ENCODE measurements at regions not wholly inside any gene's neighbourhood (a gene's known extent, or its start where the extent isn't known, plus 50 kb on each side); places are given as distances from the start of the nearest gene placed in this dataset.

- Histone ChIP-seq H3K4me1 (ENCODE audit: low read depth, poor library complexity, severe bottlenecking) (no peaks in the 10 kb centered on the region), H3K4me2 (no peak overlapping the region), H3K36me3 (ENCODE audit: insufficient read depth) (no peaks in the 10 kb centered on the region), H3K27me3 (ENCODE audit: insufficient read depth, low read depth) (no peaks in the 10 kb centered on the region), H4K20me1 (ENCODE audit: insufficient read depth) (no peaks in the 10 kb centered on the region), H3K79me2 (ENCODE audit: insufficient read depth, low read depth) (no peaks in the 10 kb centered on the region), H3K9ac (no peak overlapping the region), H2AFZ (ENCODE audit: low read depth) (no peak overlapping the region), H3K4me3 (IDR thresholded peaks at IDR 0.05; ENCODE audit: insufficient read depth, low read depth, low read length) (no peak overlapping the region), H3K27ac (no peak overlapping the region)
- no peak for TF ChIP-seq CTCF (conservative IDR thresholded peaks at IDR 0.05; ENCODE audit: low read depth, low read length)
Measured at GRCh38 chr7:12995912-12996469, 308.6 kb downstream of the ARL4A start.

DNA sequence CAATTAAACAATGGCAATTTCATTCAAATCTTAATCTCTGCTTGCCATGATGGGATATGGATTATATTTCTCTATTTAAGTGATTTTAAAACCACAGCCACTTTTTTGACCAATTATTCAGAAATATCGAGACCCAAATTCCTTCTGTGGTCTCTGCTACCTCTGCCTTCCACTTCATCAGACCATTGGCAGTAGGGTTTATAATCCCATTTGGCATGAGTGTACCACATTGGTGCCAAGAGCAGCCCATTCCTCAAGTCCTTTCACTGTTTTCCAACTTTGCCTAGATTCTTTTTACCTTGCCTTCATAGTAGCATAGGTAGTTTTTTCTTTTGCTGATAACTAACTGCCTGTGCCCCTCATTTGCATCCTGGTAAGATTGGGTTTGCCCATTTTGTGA lies 319.9 kb downstream of the ARL4A start:
- Histone ChIP-seq H3K27ac (no peak overlapping the region), H3K4me3 (IDR thresholded peaks at IDR 0.05; ENCODE audit: insufficient read depth, low read depth, low read length) (no peak overlapping the region), H3K4me1 (ENCODE audit: low read depth, poor library complexity, severe bottlenecking) (no peaks in the 10 kb centered on the region), H3K36me3 (ENCODE audit: insufficient read depth) (no peaks in the 10 kb centered on the region), H3K79me2 (ENCODE audit: insufficient read depth, low read depth) (no peaks in the 10 kb centered on the region), H4K20me1 (ENCODE audit: insufficient read depth) (no peaks in the 10 kb centered on the region), H3K27me3 (ENCODE audit: insufficient read depth, low read depth) (no peaks in the 10 kb centered on the region), H3K9ac (no peak overlapping the region), H3K4me2 (no peak overlapping the region), H2AFZ (ENCODE audit: low read depth) (no peak overlapping the region)
- no peak for TF ChIP-seq CTCF (conservative IDR thresholded peaks at IDR 0.05; ENCODE audit: low read depth, low read length)

DNA sequence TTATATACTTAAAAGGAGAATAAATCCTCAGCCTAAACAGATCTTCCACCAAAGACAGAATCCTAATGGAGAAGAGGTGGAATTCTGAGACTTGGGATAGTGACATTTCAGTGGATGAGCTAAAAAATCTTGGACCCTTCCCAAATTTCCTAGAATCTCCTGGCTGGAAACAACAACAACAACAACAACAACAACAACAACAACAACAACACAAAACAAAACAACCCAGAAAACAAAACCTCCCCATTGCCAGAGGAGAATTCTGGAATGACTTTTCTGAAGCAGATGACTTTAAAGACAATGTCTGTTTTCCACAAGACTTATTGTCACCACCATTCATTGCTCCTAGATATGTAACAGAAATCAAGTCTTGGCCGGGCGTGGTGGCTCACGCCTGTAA lies 322.1 kb downstream of the ARL4A start:
- Histone ChIP-seq H3K27ac (no peak overlapping the region), H3K4me1 (ENCODE audit: low read depth, poor library complexity, severe bottlenecking) (no peaks in the 10 kb centered on the region)
- TF ChIP-seq CTCF (conservative IDR thresholded peaks at IDR 0.05; ENCODE audit: low read depth, low read length): no peak

DNA sequence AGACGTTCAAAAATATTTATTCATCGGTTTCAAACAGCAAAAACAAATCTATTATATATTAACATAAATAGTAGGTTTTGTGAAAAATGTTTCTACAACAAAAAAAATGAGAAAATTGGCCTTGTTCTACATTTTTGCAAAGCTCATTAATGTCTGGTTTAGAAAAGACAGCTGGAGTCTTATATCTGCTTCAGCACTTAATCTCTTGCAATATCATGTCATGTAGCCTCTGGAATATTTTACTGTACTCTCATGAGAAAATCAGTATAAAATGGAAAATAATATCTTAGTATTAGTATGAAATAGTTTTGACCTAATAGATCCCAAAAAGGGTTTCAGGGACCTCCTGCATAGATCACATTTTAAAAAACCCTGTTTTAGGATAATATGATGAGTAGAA lies 326.6 kb downstream of the ARL4A start:
- Histone ChIP-seq H3K36me3 (ENCODE audit: insufficient read depth) (no peaks in the 10 kb centered on the region), H3K79me2 (ENCODE audit: insufficient read depth, low read depth) (no peaks in the 10 kb centered on the region), H4K20me1 (ENCODE audit: insufficient read depth) (no peaks in the 10 kb centered on the region), H3K27me3 (ENCODE audit: insufficient read depth, low read depth) (no peaks in the 10 kb centered on the region), H3K9ac (no peak overlapping the region), H2AFZ (ENCODE audit: low read depth) (no peak overlapping the region), H3K4me2 (no peak overlapping the region), H3K4me1 (ENCODE audit: low read depth, poor library complexity, severe bottlenecking) (no peaks in the 10 kb centered on the region), H3K27ac (no peak overlapping the region), H3K4me3 (IDR thresholded peaks at IDR 0.05; ENCODE audit: insufficient read depth, low read depth, low read length) (no peak overlapping the region)
- TF ChIP-seq CTCF (conservative IDR thresholded peaks at IDR 0.05; ENCODE audit: low read depth, low read length): no peak

More for the DNA sequence above, 322.1 kb downstream of the ARL4A start:
- Histone ChIP-seq H3K36me3 (ENCODE audit: insufficient read depth) (no peaks in the 10 kb centered on the region), H3K27me3 (ENCODE audit: insufficient read depth, low read depth) (no peaks in the 10 kb centered on the region), H4K20me1 (ENCODE audit: insufficient read depth) (no peaks in the 10 kb centered on the region), H3K4me3 (IDR thresholded peaks at IDR 0.05; ENCODE audit: insufficient read depth, low read depth, low read length) (no peak overlapping the region), H3K9ac (no peak overlapping the region), H2AFZ (ENCODE audit: low read depth) (no peak overlapping the region), H3K4me2 (no peak overlapping the region), H3K79me2 (ENCODE audit: insufficient read depth, low read depth) (no peaks in the 10 kb centered on the region)

All from KMS-11 (cell line).